H9 (cell line): ENCODE measurements at regions not wholly inside any gene's neighbourhood (a gene's known extent, or its start where the extent isn't known, plus 50 kb on each side); places are given as distances from the start of the nearest gene placed in this dataset.

Source experiments
- DNase-seq: peaks from one replicate; pipeline ENCODE4 v3.0.0-alpha.2; 2017
- H2AFZ ChIP-seq: one replicate; pipeline ENCODE4 v1.6.1; 2013; ENCODE audit warnings: mild to moderate bottlenecking, low read length, control low read depth, moderate library complexity
- H2AK5ac ChIP-seq: 2 replicates; pipeline ENCODE4 v1.6.1; 2013; ENCODE audit warnings: low read length, control low read depth, mixed read lengths; ENCODE audit not compliant: insufficient read length
- H2BK120ac ChIP-seq: one replicate; pipeline ENCODE4 v1.6.1; 2013; ENCODE audit warnings: low read depth, mild to moderate bottlenecking, low read length, control low read depth, inconsistent platforms; ENCODE audit not compliant: poor library complexity, severe bottlenecking
- H2BK12ac ChIP-seq: 2 replicates; pipeline ENCODE4 v1.6.1; 2013; ENCODE audit warnings: low read length, control low read depth, mixed read lengths, low read depth; ENCODE audit not compliant: insufficient read length
- H2BK15ac ChIP-seq: 2 replicates; pipeline ENCODE4 v1.6.1; 2013; ENCODE audit warnings: low read depth, low read length, control low read depth
- H2BK20ac ChIP-seq: one replicate; pipeline ENCODE4 v1.6.1; 2013; ENCODE audit warnings: low read depth, mild to moderate bottlenecking, low read length, control low read depth, inconsistent platforms; ENCODE audit not compliant: poor library complexity, severe bottlenecking
- H2BK5ac ChIP-seq: 2 replicates; pipeline ENCODE4 v1.6.1; 2013; ENCODE audit warnings: low read length, control low read depth, mixed read lengths; ENCODE audit not compliant: insufficient read length
- H3K14ac ChIP-seq: 2 replicates; pipeline ENCODE4 v1.6.1; 2013; ENCODE audit warnings: low read length, control low read depth; ENCODE audit not compliant: insufficient read depth
- H3K18ac ChIP-seq: 2 replicates; pipeline ENCODE4 v1.6.1; 2013; ENCODE audit warnings: low read depth, mild to moderate bottlenecking, mixed read lengths, low read length, control low read depth; ENCODE audit not compliant: insufficient read length
- H3K23ac ChIP-seq: 2 replicates; pipeline ENCODE4 v1.6.1; 2013; ENCODE audit warnings: low read length, control low read depth, mixed read lengths, low read depth; ENCODE audit not compliant: insufficient read length
- H3K23me2 ChIP-seq: 2 replicates; pipeline ENCODE4 v1.6.1; 2013; ENCODE audit warnings: low read depth, mild to moderate bottlenecking, mixed read lengths, low read length, control low read depth; ENCODE audit not compliant: insufficient read length, poor library complexity, severe bottlenecking
- H3K27ac ChIP-seq: 2 replicates; pipeline ENCODE4 v1.5.1; 2013; ENCODE audit warnings: low read length, control low read depth, mixed read lengths, low read depth; ENCODE audit not compliant: insufficient read length
- H3K27me3 ChIP-seq: 2 replicates; pipeline ENCODE4 v1.6.1; 2013; ENCODE audit warnings: low read length, control low read depth, inconsistent platforms; ENCODE audit not compliant: insufficient read depth
- H3K4ac ChIP-seq: 2 replicates; pipeline ENCODE4 v1.6.1; 2013; ENCODE audit warnings: low read depth, mild to moderate bottlenecking, control low read depth, inconsistent platforms, low read length, moderate library complexity
- H3K4me1 ChIP-seq: 2 replicates; pipeline ENCODE4 v1.6.1; 2013; ENCODE audit warnings: low read length, control low read depth, inconsistent platforms; ENCODE audit not compliant: insufficient read depth
- H3K4me2 ChIP-seq: 2 replicates; pipeline ENCODE4 v1.6.1; 2013; ENCODE audit warnings: low read length, control low read depth, mixed read lengths; ENCODE audit not compliant: insufficient read length, insufficient read depth
- H3K56ac ChIP-seq: 2 replicates; pipeline ENCODE4 v1.6.1; 2013; ENCODE audit warnings: low read depth, mild to moderate bottlenecking, mixed read lengths, low read length, control low read depth; ENCODE audit not compliant: insufficient read length
- H3K79me1 ChIP-seq: 2 replicates; pipeline ENCODE4 v1.6.1; 2013; ENCODE audit warnings: low read depth, mild to moderate bottlenecking, moderate library complexity, low read length, control low read depth, inconsistent platforms; ENCODE audit not compliant: insufficient read depth, poor library complexity, severe bottlenecking
- H3K79me2 ChIP-seq: 2 replicates; pipeline ENCODE4 v1.6.1; 2013; ENCODE audit warnings: low read length, control low read depth, inconsistent platforms; ENCODE audit not compliant: insufficient read depth
- H3K9ac ChIP-seq: 2 replicates; pipeline ENCODE4 v1.6.1; 2013; ENCODE audit warnings: low read length, control low read depth, mixed read lengths; ENCODE audit not compliant: insufficient read length; ENCODE audit errors: extremely low read depth
- H3K9me3 ChIP-seq: one replicate; pipeline ENCODE4 v1.6.1; 2013; ENCODE audit warnings: low read depth, low read length, inconsistent platforms; ENCODE audit not compliant: control insufficient read depth
- H3T11ph ChIP-seq: one replicate; pipeline ENCODE4 v1.6.1; 2013; ENCODE audit warnings: mild to moderate bottlenecking, low read length, control low read depth, inconsistent platforms
- H4K20me1 ChIP-seq: one replicate; pipeline ENCODE4 v1.6.1; 2013; ENCODE audit not compliant: control insufficient read depth, insufficient read length, insufficient read depth
- H4K5ac ChIP-seq: 2 replicates; pipeline ENCODE4 v1.6.1; 2013; ENCODE audit warnings: low read depth, mild to moderate bottlenecking, mixed read lengths, low read length, control low read depth; ENCODE audit not compliant: insufficient read length
- H4K8ac ChIP-seq: replicated peaks from 2 replicates; pipeline ENCODE4 v1.6.1; 2013; ENCODE audit warnings: low read length, control low read depth, mixed read lengths, low read depth; ENCODE audit not compliant: insufficient read length
- H4K91ac ChIP-seq: 2 replicates; pipeline ENCODE4 v1.6.1; 2013; ENCODE audit warnings: low read depth, mild to moderate bottlenecking, moderate library complexity, mixed read lengths, low read length, control low read depth; ENCODE audit not compliant: insufficient read length
- H3K27ac Mint-ChIP-seq, 3 experiments: 2 replicates in 2 of 3; 3 replicates in 1 of 3; pipeline ENCODE4 v1.8.0; 2020 to 2021; ENCODE audit warnings: mixed read lengths in 3 of 3, mild to moderate bottlenecking in 1 of 3, moderate library complexity in 1 of 3
- H3K27me3 Mint-ChIP-seq: 2 replicates; pipeline ENCODE4 v1.8.0; 2021; ENCODE audit warnings: low read depth, mild to moderate bottlenecking, moderate library complexity, mixed read lengths
- H3K36me3 Mint-ChIP-seq, 3 experiments: 2 replicates in 2 of 3; 3 replicates in 1 of 3; pipeline ENCODE4 v1.8.0; 2020 to 2021; ENCODE audit warnings: low read depth in 3 of 3, mixed read lengths in 3 of 3; ENCODE audit not compliant: insufficient read depth in 1 of 3
- H3K4me1 Mint-ChIP-seq, 2 experiments: 2 replicates each; pipeline ENCODE4 v1.8.0; 2020; ENCODE audit warnings: mixed read lengths in 2 of 2
- H3K4me3 Mint-ChIP-seq, 2 experiments: 2 replicates in 1 of 2; 3 replicates in 1 of 2; pipeline ENCODE4 v1.8.0; 2020 to 2021; ENCODE audit warnings: mild to moderate bottlenecking in 2 of 2, mixed read lengths in 2 of 2, moderate library complexity in 1 of 2
- H3K9me3 Mint-ChIP-seq, 2 experiments: 2 replicates in 1 of 2; 3 replicates in 1 of 2; pipeline ENCODE4 v1.8.0; 2020; ENCODE audit warnings: mild to moderate bottlenecking in 2 of 2, mixed read lengths in 2 of 2, moderate library complexity in 1 of 2
- CTCF ChIP-seq: fragments of 200-600 bp; sonication (generic); conservative IDR thresholded peaks from 3 replicates; pipeline ENCODE4 v1.8.0; 2021; ENCODE audit warnings: antibody characterized with exemption, mild to moderate bottlenecking
- WGBS: extraction: QIAGEN DNeasy Blood & Tissue Kit; methylation state at CpG from one replicate; pipeline ENCODE4 v1.1.7; 2013; ENCODE audit warnings: missing lambda C conversion rate, low lambda C conversion rate, mixed read lengths; ENCODE audit not compliant: insufficient read length; ENCODE audit errors: extremely low coverage; 5-methylcytosine and 5-hydroxymethylcytosine counted together

GRCh38 chr5:2586016-2586715 is 165.3 kb downstream of the IRX2 start:
- Mint-ChIP-seq H3K4me1 (no peaks in the 10 kb centered on the region), H3K36me3 (no peaks in the 10 kb centered on the region), H3K27me3 (peaks cover 2% of the 10 kb centered on the region), H3K27ac (no peak overlapping the region), H3K4me3 (no peak overlapping the region), H3K9me3 (no peaks in the 10 kb centered on the region)
- no peaks in the 10 kb centered on the region for H3K79me1 ChIP-seq
- no peak overlapping the region for H3K14ac ChIP-seq
- H3K56ac ChIP-seq: no peak overlapping the region
- no peak overlapping the region for H2AK5ac ChIP-seq
- no peak overlapping the region for H3K23ac ChIP-seq
- H4K5ac ChIP-seq: no peak overlapping the region
- H3K27me3 ChIP-seq: no peaks in the 10 kb centered on the region
- H2BK20ac ChIP-seq: no peak overlapping the region
- H4K91ac ChIP-seq: no peak overlapping the region
- no peak overlapping the region for H2BK5ac ChIP-seq
- H3K4me1 ChIP-seq: no peaks in the 10 kb centered on the region
- no peak overlapping the region for H3K18ac ChIP-seq
- H3K4ac ChIP-seq: no peak overlapping the region
- no peak overlapping the region for H3K9ac ChIP-seq
- no peak for DNase-seq
- H2BK12ac ChIP-seq: no peak overlapping the region
- no peak overlapping the region for H3T11ph ChIP-seq
- no peak for TF ChIP-seq CTCF
- no peaks in the 10 kb centered on the region for H3K79me2 ChIP-seq
- H2AFZ ChIP-seq: no peak overlapping the region
- H3K9me3 ChIP-seq: no peaks in the 10 kb centered on the region
- no CpG with 5 or more reads among the region's 9 CpGs for WGBS
- H4K8ac ChIP-seq: no peak overlapping the region
- no peaks in the 10 kb centered on the region for H3K23me2 ChIP-seq
- no peak overlapping the region for H2BK15ac ChIP-seq
- H3K27ac ChIP-seq: no peak overlapping the region
- no peak overlapping the region for H2BK120ac ChIP-seq
- no peak overlapping the region for H3K4me2 ChIP-seq
- no peaks in the 10 kb centered on the region for H4K20me1 ChIP-seq
